ENCODE measurements at regions not wholly inside any gene's neighbourhood (a gene's known extent, or its start where the extent isn't known, plus 50 kb on each side); places are given as distances from the start of the nearest gene placed in this dataset.

DNA sequence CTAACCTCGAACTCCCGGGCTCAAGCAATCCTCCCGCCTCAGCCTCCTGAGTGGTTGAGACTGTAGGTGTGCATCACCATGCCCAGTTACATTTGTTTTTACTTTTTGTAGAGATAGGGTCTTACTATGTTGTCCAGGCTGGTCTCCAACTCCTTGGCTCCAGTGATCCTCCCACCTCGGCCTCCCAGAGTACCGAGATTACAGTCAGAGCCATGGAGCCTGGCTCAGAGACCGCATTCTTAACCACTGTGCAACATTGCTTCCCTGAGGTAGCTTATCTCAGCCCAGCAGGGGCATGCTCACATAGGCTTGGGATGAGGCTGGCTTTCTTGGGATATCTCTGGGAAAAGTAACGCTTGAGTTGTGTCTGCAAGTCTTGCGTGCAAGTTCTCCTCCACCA, 99.7 kb downstream of the SPRY4 start:
- TF ChIP-seq, protein P1, sequence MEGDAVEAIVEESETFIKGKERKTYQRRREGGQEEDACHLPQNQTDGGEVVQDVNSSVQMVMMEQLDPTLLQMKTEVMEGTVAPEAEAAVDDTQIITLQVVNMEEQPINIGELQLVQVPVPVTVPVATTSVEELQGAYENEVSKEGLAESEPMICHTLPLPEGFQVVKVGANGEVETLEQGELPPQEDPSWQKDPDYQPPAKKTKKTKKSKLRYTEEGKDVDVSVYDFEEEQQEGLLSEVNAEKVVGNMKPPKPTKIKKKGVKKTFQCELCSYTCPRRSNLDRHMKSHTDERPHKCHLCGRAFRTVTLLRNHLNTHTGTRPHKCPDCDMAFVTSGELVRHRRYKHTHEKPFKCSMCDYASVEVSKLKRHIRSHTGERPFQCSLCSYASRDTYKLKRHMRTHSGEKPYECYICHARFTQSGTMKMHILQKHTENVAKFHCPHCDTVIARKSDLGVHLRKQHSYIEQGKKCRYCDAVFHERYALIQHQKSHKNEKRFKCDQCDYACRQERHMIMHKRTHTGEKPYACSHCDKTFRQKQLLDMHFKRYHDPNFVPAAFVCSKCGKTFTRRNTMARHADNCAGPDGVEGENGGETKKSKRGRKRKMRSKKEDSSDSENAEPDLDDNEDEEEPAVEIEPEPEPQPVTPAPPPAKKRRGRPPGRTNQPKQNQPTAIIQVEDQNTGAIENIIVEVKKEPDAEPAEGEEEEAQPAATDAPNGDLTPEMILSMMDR (IDR thresholded peaks at IDR 0.05): no peak
- TF ChIP-seq POLR2A (IDR thresholded peaks at IDR 0.05): no peak
